Adipocyte (in vitro differentiated cells): ENCODE measurements at regions not wholly inside any gene's neighbourhood (a gene's known extent, or its start where the extent isn't known, plus 50 kb on each side); places are given as distances from the start of the nearest gene placed in this dataset.

Source experiments
- DNase-seq: peaks from one replicate; pipeline ENCODE4 v3.0.0-alpha.2; 2015; ENCODE audit warnings: low read depth
- H3K27me3 ChIP-seq: replicated peaks from 2 replicates; pipeline ENCODE4 v1.7.0; 2013; ENCODE audit warnings: mild to moderate bottlenecking, low read length, moderate library complexity; ENCODE audit not compliant: control insufficient read depth, insufficient read depth
- H3K36me3 ChIP-seq: 2 replicates; pipeline ENCODE4 v1.7.0; 2013; ENCODE audit warnings: low read length, mild to moderate bottlenecking, moderate library complexity; ENCODE audit not compliant: control insufficient read depth, insufficient read depth, severe bottlenecking
- H3K4me1 ChIP-seq: 2 replicates; pipeline ENCODE4 v1.7.0; 2013; ENCODE audit warnings: mild to moderate bottlenecking, low read length, moderate library complexity; ENCODE audit not compliant: control insufficient read depth, insufficient read depth
- H3K4me3 ChIP-seq: 2 replicates; pipeline ENCODE4 v1.7.0; 2013; ENCODE audit warnings: mild to moderate bottlenecking, low read length, moderate library complexity
- H3K9ac ChIP-seq: 2 replicates; pipeline ENCODE4 v1.7.0; 2013; ENCODE audit warnings: mild to moderate bottlenecking, low read length, moderate library complexity
- H3K9me3 ChIP-seq: 2 replicates; pipeline ENCODE4 v1.7.0; 2013; ENCODE audit warnings: mild to moderate bottlenecking, low read length, moderate library complexity; ENCODE audit not compliant: control insufficient read depth

GRCh38 chr15:96408591-96409183 is 78.2 kb downstream of the NR2F2 start:
- Histone ChIP-seq H3K4me1 (peaks cover 7% of the 10 kb centered on the region), H3K9me3 (no peaks in the 10 kb centered on the region), H3K27me3 (peaks cover 63% of the 10 kb centered on the region), H3K9ac (no peak overlapping the region), H3K36me3 (no peaks in the 10 kb centered on the region), H3K4me3 (peak overlapping the region; percentile 71)
- DNase-seq, result no peak

GRCh38 chr15:96409215-96410138 is 79.0 kb downstream of the NR2F2 start:
- Histone ChIP-seq H3K36me3 (no peaks in the 10 kb centered on the region), H3K4me3 (peak overlapping the region; percentile 71), H3K27me3 (peaks cover 71% of the 10 kb centered on the region), H3K9me3 (no peaks in the 10 kb centered on the region), H3K9ac (no peak overlapping the region), H3K4me1 (peaks cover 7% of the 10 kb centered on the region)
- peak; percentile 33 for DNase-seq

GRCh38 chr15:96410175-96411055 is 79.9 kb downstream of the NR2F2 start:
- H3K4me1 ChIP-seq, result peaks cover 7% of the 10 kb centered on the region
- no peak for DNase-seq
- H3K9me3 ChIP-seq, result no peaks in the 10 kb centered on the region

GRCh38 chr15:96411056-96412031 is 80.8 kb downstream of the NR2F2 start:
- H3K36me3 ChIP-seq, result no peaks in the 10 kb centered on the region
- H3K27me3 ChIP-seq, result peaks cover 90% of the 10 kb centered on the region
- DNase-seq, result no peak
- H3K9me3 ChIP-seq, result no peaks in the 10 kb centered on the region
- H3K4me1 ChIP-seq, result peaks cover 7% of the 10 kb centered on the region
- no peak overlapping the region for H3K9ac ChIP-seq
- H3K4me3 ChIP-seq, result no peak overlapping the region

More at GRCh38 chr15:96410175-96411055, 79.9 kb downstream of the NR2F2 start:
- Histone ChIP-seq H3K9ac (no peak overlapping the region), H3K4me3 (peak overlapping the region; percentile 71), H3K36me3 (no peaks in the 10 kb centered on the region), H3K27me3 (peaks cover 80% of the 10 kb centered on the region)

- Histone ChIP-seq H3K9ac (no peak overlapping the region), H3K9me3 (no peaks in the 10 kb centered on the region), H3K4me3 (no peak overlapping the region), H3K4me1 (peaks cover 10% of the 10 kb centered on the region), H3K27me3 (peaks cover 96% of the 10 kb centered on the region), H3K36me3 (no peaks in the 10 kb centered on the region)
- DNase-seq, result no peak
These were observed 81.8 kb downstream of the NR2F2 start for GRCh38 chr15:96412045-96412905.

GRCh38 chr15:96412906-96413231 is 82.4 kb downstream of the NR2F2 start:
- Histone ChIP-seq H3K9ac (no peak overlapping the region), H3K4me1 (peaks cover 14% of the 10 kb centered on the region), H3K4me3 (no peak overlapping the region), H3K36me3 (no peaks in the 10 kb centered on the region), H3K9me3 (no peaks in the 10 kb centered on the region), H3K27me3 (peaks cover 96% of the 10 kb centered on the region)
- no peak for DNase-seq

- peaks cover 99% of the 10 kb centered on the region for H3K27me3 ChIP-seq
- no peak overlapping the region for H3K4me3 ChIP-seq
- no peaks in the 10 kb centered on the region for H3K9me3 ChIP-seq
- no peak overlapping the region for H3K9ac ChIP-seq
- DNase-seq, result no peak
- no peaks in the 10 kb centered on the region for H3K36me3 ChIP-seq
- H3K4me1 ChIP-seq, result peaks cover 14% of the 10 kb centered on the region
These were observed 83.2 kb downstream of the NR2F2 start for GRCh38 chr15:96413657-96414056.

- peaks cover 96% of the 10 kb centered on the region for H3K27me3 ChIP-seq
- H3K9ac ChIP-seq, result no peak overlapping the region
- no peak for DNase-seq
- no peaks in the 10 kb centered on the region for H3K9me3 ChIP-seq
- peaks cover 9% of the 10 kb centered on the region for H3K4me1 ChIP-seq
- H3K4me3 ChIP-seq, result no peak overlapping the region
- no peaks in the 10 kb centered on the region for H3K36me3 ChIP-seq
These were observed 84.4 kb downstream of the NR2F2 start for GRCh38 chr15:96414875-96415274.

GRCh38 chr15:96415513-96416217 is 85.2 kb downstream of the NR2F2 start:
- Histone ChIP-seq H3K9ac (no peak overlapping the region), H3K4me3 (no peak overlapping the region), H3K36me3 (no peaks in the 10 kb centered on the region), H3K4me1 (peaks cover 7% of the 10 kb centered on the region), H3K9me3 (no peaks in the 10 kb centered on the region), H3K27me3 (peaks cover 88% of the 10 kb centered on the region)
- DNase-seq, result no peak
